SK-N-SH (cell line): ENCODE measurements at regions not wholly inside any gene's neighbourhood (a gene's known extent, or its start where the extent isn't known, plus 50 kb on each side); places are given as distances from the start of the nearest gene placed in this dataset.

Experiments used
- CTCF ChIA-PET: fragments of 300-600, 350-600 bp; formaldehyde crosslinking; extraction: SDS; loops from one replicate; lab custom pipeline; 2021; lab: Yijun Ruan, JAX
- POLR2A ChIA-PET: fragments of 350-600 bp; sonication (Branson Sonifier 250); formaldehyde crosslinking; extraction: SDS; loops from one replicate; lab custom pipeline; 2020; ENCODE audit warnings: antibody characterized with exemption, inconsistent platforms; lab: Yijun Ruan, JAX
- DNase-seq: peaks from one replicate; pipeline ENCODE4 v3.0.0; 2012
- H2AFZ ChIP-seq: fragments of 200-600 bp; sonication (generic); 2 replicates; pipeline ENCODE4 v1.8.1; 2016; ENCODE audit warnings: antibody characterized with exemption, mild to moderate bottlenecking, low read depth
- H3F3A ChIP-seq: fragments of 200-600 bp; sonication (generic); replicated peaks from 2 replicates; pipeline ENCODE3; 2016; ENCODE audit warnings: antibody characterized with exemption, mild to moderate bottlenecking; ENCODE audit not compliant: insufficient read depth
- H3K27ac ChIP-seq, 2 experiments: fragments of 200-500 bp in 1 of 2; fragments of 200-600 bp in 1 of 2; sonication (Bioruptor generic) in 1 of 2; sonication (generic), shearing (Covaris generic) in 1 of 2; 2 replicates each; pipeline versions ENCODE4 v1.5.1 to v1.6.1; 2014 to 2016; ENCODE audit warnings: low read depth in 2 of 2, inconsistent platforms in 1 of 2, low read length in 1 of 2, mild to moderate bottlenecking in 1 of 2, mixed read lengths in 1 of 2
- H3K27me3 ChIP-seq: fragments of 200-600 bp; sonication (generic), shearing (Covaris generic); 2 replicates; pipeline ENCODE4 v1.6.1; 2016; ENCODE audit warnings: mixed run types; ENCODE audit not compliant: insufficient read depth
- H3K36me3 ChIP-seq, 2 experiments: fragments of 200-500 bp in 1 of 2; fragments of 200-600 bp in 1 of 2; sonication (Bioruptor generic) in 1 of 2; sonication (generic) in 1 of 2; replicated peaks in 1 of 2; 2 replicates each; pipeline versions ENCODE3 to v1.5.1; 2014 to 2016; ENCODE audit warnings: low read length in 1 of 2, mild to moderate bottlenecking in 1 of 2; ENCODE audit not compliant: insufficient read depth in 2 of 2, control insufficient read depth in 1 of 2
- H3K4me1 ChIP-seq, 2 experiments: fragments of 200-500 bp in 1 of 2; fragments of 200-600 bp in 1 of 2; sonication (Bioruptor generic) in 1 of 2; sonication (generic), shearing (Covaris generic) in 1 of 2; 2 replicates each; pipeline versions ENCODE4 v1.5.1 to v1.6.1; 2014 to 2016; ENCODE audit warnings: low read depth in 1 of 2, low read length in 1 of 2, mixed run types in 1 of 2; ENCODE audit not compliant: insufficient read depth in 2 of 2, control insufficient read depth in 1 of 2
- H3K4me2 ChIP-seq: fragments of 200-600 bp; sonication (generic), shearing (Covaris generic); 2 replicates; pipeline ENCODE4 v1.6.1; 2017; ENCODE audit warnings: mixed run types
- H3K4me3 ChIP-seq, 2 experiments: fragments of 200-500 bp in 1 of 2; fragments of 200-600 bp in 1 of 2; sonication (Bioruptor generic) in 1 of 2; sonication (generic), shearing (Covaris generic) in 1 of 2; 2 replicates each; pipeline versions ENCODE4 v1.5.1 to v1.8.1; 2014 to 2016; ENCODE audit warnings: low read depth in 2 of 2, inconsistent platforms in 1 of 2, low read length in 1 of 2, mild to moderate bottlenecking in 1 of 2, mixed read lengths in 1 of 2, moderate library complexity in 1 of 2
- H3K79me2 ChIP-seq: fragments of 200-600 bp; sonication (generic); 2 replicates; pipeline ENCODE4 v1.8.1; 2017; ENCODE audit warnings: mild to moderate bottlenecking; ENCODE audit not compliant: insufficient read depth
- H3K9ac ChIP-seq: fragments of 200-600 bp; sonication (generic); 2 replicates; pipeline ENCODE4 v1.6.1; 2017; ENCODE audit warnings: mixed run types
- H3K9me2 ChIP-seq: fragments of 200-600 bp; sonication (generic); 2 replicates; pipeline ENCODE4 v1.6.1; 2017; ENCODE audit warnings: mixed run types
- H3K9me3 ChIP-seq: fragments of 200-600 bp; sonication (generic); 2 replicates; pipeline ENCODE4 v1.6.1; 2017; ENCODE audit warnings: mixed run types, mild to moderate bottlenecking, moderate library complexity
- H4K20me1 ChIP-seq: fragments of 200-600 bp; sonication (generic); 2 replicates; pipeline ENCODE4 v1.6.1; 2017; ENCODE audit warnings: mild to moderate bottlenecking, mixed run types; ENCODE audit not compliant: insufficient read depth
- FOXM1 ChIP-seq: IDR thresholded peaks from 2 replicates; pipeline ENCODE4 v1.4.0; 2012; ENCODE audit warnings: low read depth, mild to moderate bottlenecking
- GABPA ChIP-seq: IDR thresholded peaks from 2 replicates; pipeline ENCODE4 v1.4.0; 2012; ENCODE audit warnings: low read depth, mild to moderate bottlenecking
- JUND ChIP-seq: IDR thresholded peaks from 2 replicates; pipeline ENCODE4 v1.4.0; 2012
- NRF1 ChIP-seq: IDR thresholded peaks from 2 replicates; pipeline ENCODE4 v1.6.1; 2012; ENCODE audit warnings: low read depth, mild to moderate bottlenecking, low read length
- RFX5 ChIP-seq: IDR thresholded peaks from 2 replicates; pipeline ENCODE4 v1.6.1; 2012; ENCODE audit warnings: mild to moderate bottlenecking, improper control_type of control experiment, low read length
- SIN3A ChIP-seq: IDR thresholded peaks from 2 replicates; pipeline ENCODE4 v1.6.1; 2012; ENCODE audit warnings: low read depth, mild to moderate bottlenecking, low read length, moderate library complexity, borderline replicate concordance
- TAF1 ChIP-seq: IDR thresholded peaks from 2 replicates; pipeline ENCODE4 v1.6.1; 2012; ENCODE audit warnings: low read depth, mild to moderate bottlenecking, low read length, moderate library complexity, borderline replicate concordance
- TCF12 ChIP-seq: IDR thresholded peaks from 2 replicates; pipeline ENCODE4 v1.4.0; 2012
- WGBS: methylation state at CpG from one replicate; pipeline ENCODE4 v1.1.6; 2017; ENCODE audit warnings: low lambda C conversion rate; 5-methylcytosine and 5-hydroxymethylcytosine counted together
- TF ChIP-seq, protein P1 (sequence below): IDR thresholded peaks from 2 replicates; pipeline ENCODE4 v1.6.1; 2012; ENCODE audit warnings: mild to moderate bottlenecking, low read depth, low read length, moderate library complexity

DNA sequence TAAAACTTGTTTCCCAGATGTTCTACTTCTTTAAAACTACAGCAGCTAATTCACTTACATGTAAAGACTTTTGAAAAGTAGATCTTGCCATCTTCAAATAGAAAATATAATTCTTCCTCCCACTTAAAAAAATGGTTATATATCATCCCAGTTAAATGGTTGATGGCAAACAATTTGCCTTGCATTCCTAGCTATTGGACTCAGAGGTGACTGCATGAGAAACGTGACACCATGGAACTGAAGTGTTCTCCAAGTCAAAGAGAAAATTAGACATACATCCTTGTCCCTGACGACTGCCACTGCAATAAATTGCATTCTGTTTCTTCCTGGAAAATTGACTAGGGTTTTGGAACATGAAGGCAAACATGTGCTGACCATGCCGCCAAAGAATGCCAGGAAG, 95.0 kb upstream of the POM121L12 start:
- Histone ChIP-seq H4K20me1 (no peaks in the 10 kb centered on the region), H3F3A (no peaks in the 10 kb centered on the region), H3K4me2 (no peak overlapping the region), H3K4me3 (no peak overlapping the region), H3K27ac (no peak overlapping the region), H3K9me3 (0 out of 2 replicates have a peak, but pooled peaks cover 16% of the 10 kb centered on the region), H3K9me2 (no peaks in the 10 kb centered on the region; the same call in 1 of the 2 replicates), H3K79me2 (no peaks in the 10 kb centered on the region), H3K4me1 (no peaks in the 10 kb centered on the region; a peak in 1 of 4 replicates), H3K36me3 (no peaks in the 10 kb centered on the region), H3K27me3 (no peaks in the 10 kb centered on the region), H2AFZ (no peak overlapping the region), H3K9ac (no peak overlapping the region)
- ChIA-PET CTCF (no interaction called here), POLR2A (no interaction called here)
- no peak for TF ChIP-seq RFX5
- TF ChIP-seq JUND: no peak
- TF ChIP-seq GABPA: no peak
- DNase-seq: no peak
- 10% methylated on average over 3 of the region's 3 CpGs for WGBS

DNA sequence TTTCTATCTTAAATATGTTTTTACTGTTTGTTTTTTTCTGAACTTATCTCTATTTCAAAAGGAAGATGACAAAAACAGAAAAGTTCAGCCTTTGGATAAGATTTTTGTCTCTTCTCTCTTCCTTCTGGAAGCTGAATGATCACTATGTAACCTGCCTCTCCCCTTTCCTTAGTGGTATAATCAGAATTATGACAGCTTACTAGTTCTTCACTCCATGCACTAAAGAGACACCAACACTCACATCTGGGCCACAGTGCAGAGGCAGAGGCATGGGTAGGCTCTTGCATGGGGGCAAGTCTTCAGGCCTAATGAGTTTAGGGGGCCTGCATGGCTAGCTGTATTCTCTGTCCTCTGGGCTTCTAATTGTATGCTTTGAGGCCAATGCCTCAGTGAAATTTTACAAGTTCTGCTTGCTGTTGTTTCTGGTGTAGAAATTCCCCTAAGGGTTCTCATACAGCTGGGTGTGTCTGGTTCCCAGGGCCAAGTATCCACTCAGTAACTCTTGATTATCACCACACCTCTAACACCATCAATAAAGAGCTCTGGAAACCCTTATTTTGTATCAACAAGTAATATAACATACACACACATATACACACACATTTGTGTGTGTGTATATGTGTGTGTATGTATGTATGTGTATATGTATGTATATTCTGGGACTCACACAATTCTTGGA, 96.8 kb upstream of the POM121L12 start:
- Histone ChIP-seq H3K9me3 (0 out of 2 replicates have a peak, but pooled peaks cover 7% of the 10 kb centered on the region), H3K79me2 (no peaks in the 10 kb centered on the region), H2AFZ (no peak overlapping the region), H3K4me1 (no peaks in the 10 kb centered on the region; a peak in 1 of 4 replicates), H4K20me1 (no peaks in the 10 kb centered on the region), H3F3A (no peaks in the 10 kb centered on the region)
- TF ChIP-seq, protein P1, sequence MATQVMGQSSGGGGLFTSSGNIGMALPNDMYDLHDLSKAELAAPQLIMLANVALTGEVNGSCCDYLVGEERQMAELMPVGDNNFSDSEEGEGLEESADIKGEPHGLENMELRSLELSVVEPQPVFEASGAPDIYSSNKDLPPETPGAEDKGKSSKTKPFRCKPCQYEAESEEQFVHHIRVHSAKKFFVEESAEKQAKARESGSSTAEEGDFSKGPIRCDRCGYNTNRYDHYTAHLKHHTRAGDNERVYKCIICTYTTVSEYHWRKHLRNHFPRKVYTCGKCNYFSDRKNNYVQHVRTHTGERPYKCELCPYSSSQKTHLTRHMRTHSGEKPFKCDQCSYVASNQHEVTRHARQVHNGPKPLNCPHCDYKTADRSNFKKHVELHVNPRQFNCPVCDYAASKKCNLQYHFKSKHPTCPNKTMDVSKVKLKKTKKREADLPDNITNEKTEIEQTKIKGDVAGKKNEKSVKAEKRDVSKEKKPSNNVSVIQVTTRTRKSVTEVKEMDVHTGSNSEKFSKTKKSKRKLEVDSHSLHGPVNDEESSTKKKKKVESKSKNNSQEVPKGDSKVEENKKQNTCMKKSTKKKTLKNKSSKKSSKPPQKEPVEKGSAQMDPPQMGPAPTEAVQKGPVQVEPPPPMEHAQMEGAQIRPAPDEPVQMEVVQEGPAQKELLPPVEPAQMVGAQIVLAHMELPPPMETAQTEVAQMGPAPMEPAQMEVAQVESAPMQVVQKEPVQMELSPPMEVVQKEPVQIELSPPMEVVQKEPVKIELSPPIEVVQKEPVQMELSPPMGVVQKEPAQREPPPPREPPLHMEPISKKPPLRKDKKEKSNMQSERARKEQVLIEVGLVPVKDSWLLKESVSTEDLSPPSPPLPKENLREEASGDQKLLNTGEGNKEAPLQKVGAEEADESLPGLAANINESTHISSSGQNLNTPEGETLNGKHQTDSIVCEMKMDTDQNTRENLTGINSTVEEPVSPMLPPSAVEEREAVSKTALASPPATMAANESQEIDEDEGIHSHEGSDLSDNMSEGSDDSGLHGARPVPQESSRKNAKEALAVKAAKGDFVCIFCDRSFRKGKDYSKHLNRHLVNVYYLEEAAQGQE: no peak
- TF ChIP-seq NRF1 (no peak), TAF1 (no peak), FOXM1 (no peak)
- TF ChIP-seq, all 33 proteins: peak for 0
- H3K27ac ChIP-seq: no peak overlapping the region
- ChIA-PET CTCF (no interaction called here), POLR2A (no interaction called here)
- no peak overlapping the region for H3K4me2 ChIP-seq
- no peak overlapping the region for H3K4me3 ChIP-seq
- no peak overlapping the region for H3K9ac ChIP-seq
- DNase-seq: no peak
- no peaks in the 10 kb centered on the region for H3K9me2 ChIP-seq
- no peaks in the 10 kb centered on the region for H3K27me3 ChIP-seq
- H3K36me3 ChIP-seq: no peaks in the 10 kb centered on the region

DNA sequence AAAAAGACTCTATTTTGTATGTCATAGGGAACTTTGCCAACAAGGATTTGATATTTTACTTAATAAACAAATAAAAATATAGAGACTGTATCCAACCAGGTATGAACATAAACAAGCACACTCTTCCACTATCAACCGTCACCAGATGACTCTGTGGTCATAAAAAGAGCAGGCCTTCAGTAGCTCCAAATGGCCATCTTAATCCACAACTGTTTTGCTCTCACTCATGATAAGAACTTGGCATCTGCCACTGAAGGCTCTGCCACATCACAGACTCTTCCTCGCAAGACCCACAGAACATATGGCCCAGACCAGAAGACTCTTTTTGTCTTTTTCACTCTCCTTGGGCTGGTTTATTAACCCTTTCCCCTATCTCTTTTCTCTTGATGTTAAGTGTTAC, 98.7 kb upstream of the POM121L12 start:
- Histone ChIP-seq H3K27ac (no peak overlapping the region), H3K4me1 (no peaks in the 10 kb centered on the region; a peak in 1 of 4 replicates), H3K79me2 (no peaks in the 10 kb centered on the region), H3K9me2 (no peaks in the 10 kb centered on the region), H3K4me2 (no peak overlapping the region), H3F3A (no peaks in the 10 kb centered on the region), H3K27me3 (no peaks in the 10 kb centered on the region), H3K36me3 (no peaks in the 10 kb centered on the region), H4K20me1 (no peaks in the 10 kb centered on the region), H3K4me3 (no peak overlapping the region), H3K9ac (no peak overlapping the region), H2AFZ (no peak overlapping the region), H3K9me3 (no peaks in the 10 kb centered on the region)
- ChIA-PET CTCF (interaction anchor here (0.9 to 1.4 kb wide), 2 partner anchors 9 to 14 kb away, joined by 3 to 5 read pairs; no protein-coding TSS in a partner anchor), POLR2A (interaction anchor here (0.6 kb wide), 1 partner anchor 170 kb away, joined by 3 read pairs; no protein-coding TSS in a partner anchor)
- no peak for DNase-seq
- TF ChIP-seq TCF12 (no peak), SIN3A (no peak), TAF1 (no peak)
- 15% methylated on average over 2 of the region's 2 CpGs for WGBS
